ENCODE measurements at regions not wholly inside any gene's neighbourhood (a gene's known extent, or its start where the extent isn't known, plus 50 kb on each side); places are given as distances from the start of the nearest gene placed in this dataset.

DNA sequence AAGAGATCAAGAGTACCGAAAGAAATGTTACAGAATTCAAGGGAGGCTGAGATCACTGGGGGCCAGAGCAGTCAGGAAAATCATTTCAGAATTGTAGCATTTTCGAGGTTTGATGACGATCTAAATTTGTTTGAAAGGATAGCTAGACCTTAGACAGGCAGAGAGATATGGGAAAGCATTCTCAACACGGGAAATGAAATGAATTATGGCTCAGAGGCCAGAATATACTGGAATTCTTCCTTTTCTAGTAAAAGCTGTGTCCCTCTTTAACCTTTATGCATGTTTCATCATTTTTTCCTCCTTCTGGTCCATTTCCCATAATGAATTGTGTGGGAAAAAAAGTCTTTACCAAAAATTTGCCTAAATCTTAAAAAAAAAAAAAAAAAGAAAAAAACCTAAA, 78.8 kb downstream of the NABP1 start:
- TF ChIP-seq CTCF (IDR thresholded peaks at IDR 0.05): no peak
- no peak for TF ChIP-seq POLR2A (IDR thresholded peaks at IDR 0.05)
